SH-SY5Y (cell line): ENCODE measurements at regions not wholly inside any gene's neighbourhood (a gene's known extent, or its start where the extent isn't known, plus 50 kb on each side); places are given as distances from the start of the nearest gene placed in this dataset.

Experiments used
- GATA2 ChIP-seq: IDR thresholded peaks from 2 replicates; pipeline ENCODE4 v1.6.1; 2011; ENCODE audit warnings: mild to moderate bottlenecking, low read depth, low read length
- GATA3 ChIP-seq: IDR thresholded peaks from 2 replicates; pipeline ENCODE4 v1.6.1; 2011; ENCODE audit warnings: low read depth, mild to moderate bottlenecking, low read length, moderate library complexity

GRCh38 chr10:109328001-109328400, 595.3 kb downstream of the XPNPEP1 start:
- TF ChIP-seq GATA2 = no peak
- no peak for TF ChIP-seq GATA3
